ENCODE measurements at regions not wholly inside any gene's neighbourhood (a gene's known extent, or its start where the extent isn't known, plus 50 kb on each side); places are given as distances from the start of the nearest gene placed in this dataset.

- Histone ChIP-seq H3K9ac (ENCODE audit: low read length) (no peak overlapping the region), H3K4me3 (ENCODE audit: low read length) (no peak overlapping the region), H2AFZ (ENCODE audit: low read depth, low read length) (no peak overlapping the region), H3K27ac (ENCODE audit: low read length) (no peak overlapping the region), H3K79me2 (replicated peaks; ENCODE audit: insufficient read depth, low read length) (no peaks in the 10 kb centered on the region), H3F3A (ENCODE audit: insufficient read depth, low read length, poor library complexity, severe bottlenecking) (no peaks in the 10 kb centered on the region), H3K36me3 (ENCODE audit: insufficient read depth, low read length) (no peaks in the 10 kb centered on the region), H3K9me2 (ENCODE audit: insufficient read depth, low read length) (no peaks in the 10 kb centered on the region), H4K20me1 (ENCODE audit: insufficient read depth) (no peaks in the 10 kb centered on the region), H3K4me2 (ENCODE audit: low read length) (no peak overlapping the region), H3K9me3 (ENCODE audit: low read length) (no peaks in the 10 kb centered on the region), H3K27me3 (ENCODE audit: insufficient read depth, low read depth, low read length) (no peaks in the 10 kb centered on the region)
- TF ChIP-seq EP300 (conservative IDR thresholded peaks at IDR 0.05; ENCODE audit: poor library complexity, severe bottlenecking) (no peak), RAD21 (conservative IDR thresholded peaks at IDR 0.05) (no peak), EZH2 (IDR thresholded peaks at IDR 0.05; ENCODE audit: borderline replicate concordance, insufficient read depth, low read length, poor library complexity, severe bottlenecking) (no peak), POLR2AphosphoS5 (IDR thresholded peaks at IDR 0.05) (no peak), TAF1 (IDR thresholded peaks at IDR 0.05; ENCODE audit: low read depth) (no peak), MXI1 (conservative IDR thresholded peaks at IDR 0.05; ENCODE audit: poor library complexity, severe bottlenecking) (no peak), SMC3 (conservative IDR thresholded peaks at IDR 0.05; ENCODE audit: poor library complexity) (no peak), REST (IDR thresholded peaks at IDR 0.05; ENCODE audit: borderline replicate concordance) (no peak)
- TF ChIP-seq, protein P1, sequence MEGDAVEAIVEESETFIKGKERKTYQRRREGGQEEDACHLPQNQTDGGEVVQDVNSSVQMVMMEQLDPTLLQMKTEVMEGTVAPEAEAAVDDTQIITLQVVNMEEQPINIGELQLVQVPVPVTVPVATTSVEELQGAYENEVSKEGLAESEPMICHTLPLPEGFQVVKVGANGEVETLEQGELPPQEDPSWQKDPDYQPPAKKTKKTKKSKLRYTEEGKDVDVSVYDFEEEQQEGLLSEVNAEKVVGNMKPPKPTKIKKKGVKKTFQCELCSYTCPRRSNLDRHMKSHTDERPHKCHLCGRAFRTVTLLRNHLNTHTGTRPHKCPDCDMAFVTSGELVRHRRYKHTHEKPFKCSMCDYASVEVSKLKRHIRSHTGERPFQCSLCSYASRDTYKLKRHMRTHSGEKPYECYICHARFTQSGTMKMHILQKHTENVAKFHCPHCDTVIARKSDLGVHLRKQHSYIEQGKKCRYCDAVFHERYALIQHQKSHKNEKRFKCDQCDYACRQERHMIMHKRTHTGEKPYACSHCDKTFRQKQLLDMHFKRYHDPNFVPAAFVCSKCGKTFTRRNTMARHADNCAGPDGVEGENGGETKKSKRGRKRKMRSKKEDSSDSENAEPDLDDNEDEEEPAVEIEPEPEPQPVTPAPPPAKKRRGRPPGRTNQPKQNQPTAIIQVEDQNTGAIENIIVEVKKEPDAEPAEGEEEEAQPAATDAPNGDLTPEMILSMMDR (IDR thresholded peaks at IDR 0.05; ENCODE audit: poor library complexity, severe bottlenecking), result no peak
Observed at GRCh38 chr12:46516933-46517578, 144.5 kb upstream of the SLC38A2 start.

DNA sequence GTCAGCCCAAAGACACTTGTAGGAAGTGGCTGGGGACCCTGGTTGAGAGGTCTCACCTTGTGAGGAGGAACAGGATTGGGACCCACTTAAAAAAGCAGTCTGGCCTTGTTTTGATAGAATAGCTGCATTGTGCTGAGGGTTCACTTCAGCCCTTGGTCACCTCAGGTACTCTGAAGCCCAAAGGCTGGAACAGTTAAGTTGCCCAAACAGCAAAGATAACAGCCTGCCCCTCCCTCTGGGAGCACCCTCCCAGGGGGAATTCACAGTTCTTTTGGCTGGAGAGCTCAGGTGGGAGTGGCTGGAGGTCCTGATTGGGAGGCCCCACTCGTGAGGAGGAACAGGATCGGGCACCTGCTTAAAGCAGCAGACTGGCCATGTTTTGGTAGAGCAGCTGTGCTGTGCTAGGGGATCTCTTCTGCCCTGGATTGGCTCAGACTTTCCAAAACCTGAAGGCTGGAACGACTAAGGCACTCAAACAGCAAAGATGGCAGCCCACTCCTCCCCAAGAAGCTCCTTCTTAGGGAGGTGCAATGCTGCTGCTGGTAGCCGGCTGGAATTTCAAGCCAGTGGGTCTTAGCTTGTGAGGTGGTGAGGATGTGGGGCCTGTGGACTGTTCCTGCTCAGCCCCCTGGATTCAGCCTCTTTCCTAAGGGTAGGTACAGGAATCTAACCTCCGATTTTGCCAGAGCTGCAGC is 143.8 kb upstream of the SLC38A2 start:
- Histone ChIP-seq H3K9me2 (ENCODE audit: insufficient read depth, low read length) (no peaks in the 10 kb centered on the region), H3K27ac (ENCODE audit: low read length) (no peak overlapping the region), H2AFZ (ENCODE audit: low read depth, low read length) (no peak overlapping the region), H3K27me3 (ENCODE audit: insufficient read depth, low read depth, low read length) (no peaks in the 10 kb centered on the region), H4K20me1 (ENCODE audit: insufficient read depth) (no peaks in the 10 kb centered on the region), H3K9ac (ENCODE audit: low read length) (no peak overlapping the region), H3K4me3 (ENCODE audit: low read length) (no peak overlapping the region), H3K9me3 (ENCODE audit: low read length) (peaks cover 2% of the 10 kb centered on the region), H3K4me2 (ENCODE audit: low read length) (no peak overlapping the region), H3K36me3 (ENCODE audit: insufficient read depth, low read length) (no peaks in the 10 kb centered on the region), H3F3A (ENCODE audit: insufficient read depth, low read length, poor library complexity, severe bottlenecking) (no peaks in the 10 kb centered on the region), H3K79me2 (replicated peaks; ENCODE audit: insufficient read depth, low read length) (no peaks in the 10 kb centered on the region)
- no peak for TF ChIP-seq EZH2 (IDR thresholded peaks at IDR 0.05; ENCODE audit: borderline replicate concordance, insufficient read depth, low read length, poor library complexity, severe bottlenecking)
- no peak for TF ChIP-seq MXI1 (conservative IDR thresholded peaks at IDR 0.05; ENCODE audit: poor library complexity, severe bottlenecking)
- TF ChIP-seq RAD21 (conservative IDR thresholded peaks at IDR 0.05), result no peak
- TF ChIP-seq, protein P1 (IDR thresholded peaks at IDR 0.05; ENCODE audit: poor library complexity, severe bottlenecking), result no peak
- no peak for TF ChIP-seq SMC3 (conservative IDR thresholded peaks at IDR 0.05; ENCODE audit: poor library complexity)
- no peak for TF ChIP-seq TAF1 (IDR thresholded peaks at IDR 0.05; ENCODE audit: low read depth)
- no peak for TF ChIP-seq REST (IDR thresholded peaks at IDR 0.05; ENCODE audit: borderline replicate concordance)
- TF ChIP-seq POLR2AphosphoS5 (IDR thresholded peaks at IDR 0.05), result no peak
- TF ChIP-seq EP300 (conservative IDR thresholded peaks at IDR 0.05; ENCODE audit: poor library complexity, severe bottlenecking), result no peak
